ENCODE measurements at regions not wholly inside any gene's neighbourhood (a gene's known extent, or its start where the extent isn't known, plus 50 kb on each side); places are given as distances from the start of the nearest gene placed in this dataset.

GRCh38 chr2:163198972-163199371, 360.4 kb upstream of the KCNH7 start:
- Mint-ChIP-seq H3K4me3 (ENCODE audit: unreplicated experiment) (no peak overlapping the region), H3K36me3 (ENCODE audit: insufficient read depth, unreplicated experiment) (no peaks in the 10 kb centered on the region), H3K27ac (ENCODE audit: low read depth, unreplicated experiment) (no peak overlapping the region), H3K9me3 (ENCODE audit: unreplicated experiment) (peaks cover 8% of the 10 kb centered on the region), H3K27me3 (ENCODE audit: insufficient read depth, unreplicated experiment) (no peaks in the 10 kb centered on the region), H3K4me1 (ENCODE audit: insufficient read depth, unreplicated experiment) (no peaks in the 10 kb centered on the region)
- intact Hi-C loops (cut with micrococcal nuclease), result loop anchor here (10.0 kb wide), 1 partner anchor 466 kb away; no protein-coding TSS in a partner anchor
- BruUV-seq (replicated peaks), result no TSS peak
- no peak for TF ChIP-seq CTCF (IDR thresholded peaks at IDR 0.05; ENCODE audit: unreplicated experiment)
- DNase-seq (ENCODE audit: unreplicated experiment), result no peak
- ChIA-PET POLR2A (interaction anchor here (0.9 kb wide), 1 partner anchor 11 kb away, joined by 3 read pairs; no protein-coding TSS in a partner anchor), CTCF (interaction anchor here (0.6 to 4.0 kb wide), 6 partner anchors 14 to 1131 kb away, joined by 3 to 24 read pairs (median 3); no protein-coding TSS in a partner anchor)

- intact Hi-C loops (cut with micrococcal nuclease), result loop anchor here (10.0 kb wide), 1 partner anchor 467 kb away; no protein-coding TSS in a partner anchor
- Mint-ChIP-seq H3K27me3 (ENCODE audit: insufficient read depth, unreplicated experiment) (no peaks in the 10 kb centered on the region), H3K27ac (ENCODE audit: low read depth, unreplicated experiment) (no peak overlapping the region), H3K4me3 (ENCODE audit: unreplicated experiment) (no peak overlapping the region), H3K36me3 (ENCODE audit: insufficient read depth, unreplicated experiment) (no peaks in the 10 kb centered on the region), H3K9me3 (ENCODE audit: unreplicated experiment) (peaks cover 8% of the 10 kb centered on the region), H3K4me1 (ENCODE audit: insufficient read depth, unreplicated experiment) (no peaks in the 10 kb centered on the region)
- DNase-seq (ENCODE audit: unreplicated experiment), result no peak
- ChIA-PET POLR2A (no interaction called here), CTCF (interaction anchor here (0.9 to 4.0 kb wide), 3 partner anchors 15 to 863 kb away, joined by 3 to 24 read pairs (median 3); no protein-coding TSS in a partner anchor)
- no peak for TF ChIP-seq CTCF (IDR thresholded peaks at IDR 0.05; ENCODE audit: unreplicated experiment)
- BruUV-seq (replicated peaks), result no TSS peak
Measured at GRCh38 chr2:163198007-163198406, 359.4 kb upstream of the KCNH7 start.

- no peak overlapping the region for H3K27ac Mint-ChIP-seq (ENCODE audit: low read depth, unreplicated experiment)
- peak; percentile 64 for DNase-seq (ENCODE audit: unreplicated experiment)
- ChIA-PET CTCF (interaction anchor here (0.6 to 1.6 kb wide), 18 partner anchors 9 to 1347 kb away, joined by 3 to 7 read pairs (median 3); no protein-coding TSS in a partner anchor), POLR2A (no interaction called here)
- TF ChIP-seq CTCF (IDR thresholded peaks at IDR 0.05; ENCODE audit: unreplicated experiment), result peak; percentile 78
- peaks cover 8% of the 10 kb centered on the region for H3K4me1 Mint-ChIP-seq (ENCODE audit: insufficient read depth, unreplicated experiment)
- intact Hi-C loops (cut with micrococcal nuclease), result loop anchor here (1.0 to 10.0 kb wide), 8 partner anchors 76 to 1239 kb away; no protein-coding TSS in a partner anchor
- H3K9me3 Mint-ChIP-seq (ENCODE audit: unreplicated experiment), result peaks cover 8% of the 10 kb centered on the region
- no peaks in the 10 kb centered on the region for H3K27me3 Mint-ChIP-seq (ENCODE audit: insufficient read depth, unreplicated experiment)
- H3K36me3 Mint-ChIP-seq (ENCODE audit: insufficient read depth, unreplicated experiment), result no peaks in the 10 kb centered on the region
- H3K4me3 Mint-ChIP-seq (ENCODE audit: unreplicated experiment), result no peak overlapping the region
- BruUV-seq (replicated peaks), result no TSS peak
Measured at GRCh38 chr2:163191372-163191771, 352.8 kb upstream of the KCNH7 start.

GRCh38 chr2:163187995-163188655, 349.6 kb upstream of the KCNH7 start:
- H3K27me3 Mint-ChIP-seq (ENCODE audit: insufficient read depth, unreplicated experiment), result no peaks in the 10 kb centered on the region
- H3K4me3 Mint-ChIP-seq (ENCODE audit: unreplicated experiment), result no peak overlapping the region
- POLR2A ChIA-PET, result no interaction called here
- no peaks in the 10 kb centered on the region for H3K9me3 Mint-ChIP-seq (ENCODE audit: unreplicated experiment)
- intact Hi-C loops (cut with micrococcal nuclease), result no loop called here
- H3K27ac Mint-ChIP-seq (ENCODE audit: low read depth, unreplicated experiment), result peak overlapping the region; percentile 68
- peak; percentile 24 for DNase-seq (ENCODE audit: unreplicated experiment)
- no peaks in the 10 kb centered on the region for H3K36me3 Mint-ChIP-seq (ENCODE audit: insufficient read depth, unreplicated experiment)
- CTCF ChIA-PET, result interaction anchor here (0.7 to 1.4 kb wide), 4 partner anchors 9 to 1794 kb away, joined by 3 to 8 read pairs (median 6); no protein-coding TSS in a partner anchor
- TF ChIP-seq CTCF (IDR thresholded peaks at IDR 0.05; ENCODE audit: unreplicated experiment), result no peak
- H3K4me1 Mint-ChIP-seq (ENCODE audit: insufficient read depth, unreplicated experiment), result peaks cover 8% of the 10 kb centered on the region
- BruUV-seq (replicated peaks), result no TSS peak
